Activated CD8-positive, alpha-beta memory T cell treated with anti-CD3 and anti-CD28 coated beads for 36 hours (primary cell): ENCODE measurements at regions not wholly inside any gene's neighbourhood (a gene's known extent, or its start where the extent isn't known, plus 50 kb on each side); places are given as distances from the start of the nearest gene placed in this dataset.

Experiments used
- CTCF ChIA-PET: fragments of 350-600 bp; sonication (Branson Sonifier 250); formaldehyde crosslinking; loops from one replicate; lab custom pipeline; 2021; ENCODE audit warnings: antibody characterized with exemption; lab: Charles Lee
- POLR2A ChIA-PET: fragments of 350-600 bp; sonication (Branson Sonifier 250); formaldehyde crosslinking; loops from one replicate; lab custom pipeline; 2021; ENCODE audit warnings: antibody characterized with exemption; lab: Charles Lee

- CTCF ChIA-PET: no interaction called here
- POLR2A ChIA-PET: no interaction called here
These were observed 53.8 kb downstream of the GJD2 start for GRCh38 chr15:34700891-34701427.

GRCh38 chr15:34699968-34700640 is 54.7 kb downstream of the GJD2 start:
- ChIA-PET CTCF (no interaction called here), POLR2A (no interaction called here)

- CTCF ChIA-PET: no interaction called here
- POLR2A ChIA-PET: no interaction called here
These were observed 58.3 kb downstream of the GJD2 start for GRCh38 chr15:34696506-34696905.

- POLR2A ChIA-PET: no interaction called here
These were observed 61.6 kb downstream of the GJD2 start for GRCh38 chr15:34693053-34693744.

GRCh38 chr15:34691034-34691433 is 63.8 kb downstream of the GJD2 start:
- CTCF ChIA-PET: no interaction called here
- POLR2A ChIA-PET: no interaction called here

More at GRCh38 chr15:34693053-34693744, 61.6 kb downstream of the GJD2 start:
- CTCF ChIA-PET: no interaction called here

GRCh38 chr15:34688699-34689098 is 66.1 kb downstream of the GJD2 start:
- ChIA-PET CTCF (no interaction called here), POLR2A (no interaction called here)

- POLR2A ChIA-PET: no interaction called here
- CTCF ChIA-PET: no interaction called here
These were observed 70.4 kb downstream of the GJD2 start for GRCh38 chr15:34684351-34684750.

GRCh38 chr15:34682674-34683073 is 72.1 kb downstream of the GJD2 start:
- CTCF ChIA-PET: no interaction called here

GRCh38 chr15:34679291-34679690 is 75.5 kb downstream of the GJD2 start:
- ChIA-PET POLR2A (no interaction called here), CTCF (interaction anchor here (0.7 kb wide), 1 partner anchor 23 kb away, joined by 3 read pairs; no protein-coding TSS in a partner anchor)

More at GRCh38 chr15:34682674-34683073, 72.1 kb downstream of the GJD2 start:
- POLR2A ChIA-PET: no interaction called here

- POLR2A ChIA-PET: no interaction called here
- CTCF ChIA-PET: no interaction called here
These were observed 81.6 kb downstream of the GJD2 start for GRCh38 chr15:34673241-34673640.

- CTCF ChIA-PET: no interaction called here
- POLR2A ChIA-PET: no interaction called here
These were observed 82.2 kb upstream of the GOLGA8B start for GRCh38 chr15:34665498-34666116.

- CTCF ChIA-PET: no interaction called here
- POLR2A ChIA-PET: no interaction called here
These were observed 81.0 kb upstream of the GOLGA8B start for GRCh38 chr15:34664418-34664817.

- POLR2A ChIA-PET: no interaction called here
- CTCF ChIA-PET: no interaction called here
These were observed 79.7 kb upstream of the GOLGA8B start for GRCh38 chr15:34663101-34663500.

GRCh38 chr15:34659056-34659455 is 75.6 kb upstream of the GOLGA8B start:
- ChIA-PET CTCF (no interaction called here), POLR2A (no interaction called here)

GRCh38 chr15:34657469-34658127 is 74.1 kb upstream of the GOLGA8B start:
- POLR2A ChIA-PET: no interaction called here
- CTCF ChIA-PET: no interaction called here

- ChIA-PET POLR2A (no interaction called here), CTCF (interaction anchor here (0.6 kb wide), 1 partner anchor 24 kb away, joined by 3 read pairs; no protein-coding TSS in a partner anchor)
These were observed 72.8 kb upstream of the GOLGA8B start for GRCh38 chr15:34656005-34656796.

GRCh38 chr15:34655326-34655725 is 71.9 kb upstream of the GOLGA8B start:
- POLR2A ChIA-PET: no interaction called here
- CTCF ChIA-PET: no interaction called here

- ChIA-PET CTCF (no interaction called here), POLR2A (no interaction called here)
These were observed 71.2 kb upstream of the GOLGA8B start for GRCh38 chr15:34654625-34655024.

GRCh38 chr15:34653992-34654391 is 70.5 kb upstream of the GOLGA8B start:
- CTCF ChIA-PET: no interaction called here
- POLR2A ChIA-PET: no interaction called here
